ENCODE measurements at regions not wholly inside any gene's neighbourhood (a gene's known extent, or its start where the extent isn't known, plus 50 kb on each side); places are given as distances from the start of the nearest gene placed in this dataset.

GRCh38 chr3:66092175-66092995 is 53.7 kb upstream of the MAGI1 start:
- no peak for DNase-seq (ENCODE audit: low spot score in 2 of 2)
- WGBS, 2 donors: 57 to 66% methylated on average over 10 of the region's 10 CpGs
- TF ChIP-seq POLR2A (IDR thresholded peaks at IDR 0.05): no peak
- TF ChIP-seq EP300 (IDR thresholded peaks at IDR 0.05): no peak
- TF ChIP-seq CTCF (IDR thresholded peaks at IDR 0.05): no peak
- H3K36me3 ChIP-seq: no peaks in the 10 kb centered on the region
- H3K27me3 ChIP-seq: no peaks in the 10 kb centered on the region
- no peak overlapping the region for H3K4me3 ChIP-seq
- peaks cover 0 to 16% (median 0%) of the 10 kb centered on the region in 4 donors for H3K9me3 ChIP-seq
- no peak overlapping the region for H3K27ac ChIP-seq
- no peaks in the 10 kb centered on the region for H3K4me1 ChIP-seq

Measured in tibial nerve (tissue), 4 donors.